Activated CD4-positive, alpha-beta T cell treated with anti-CD3 and anti-CD28 coated beads, Interleukin-2, amount 50 U/mL, for 48 hours (primary cell): ENCODE measurements at regions not wholly inside any gene's neighbourhood (a gene's known extent, or its start where the extent isn't known, plus 50 kb on each side); places are given as distances from the start of the nearest gene placed in this dataset.

Source experiments
- DNase-seq, 2 experiments: peaks; one replicate each; pipeline ENCODE4 v3.0.0-alpha.2; 2020

GRCh38 chr16:35296962-35297653, 1837.7 kb downstream of the TP53TG3F start:
- no peak for DNase-seq

GRCh38 chr16:35298460-35299243, 1839.2 kb downstream of the TP53TG3F start:
- no peak for DNase-seq

GRCh38 chr16:35302859-35303258, 1843.4 kb downstream of the TP53TG3F start:
- no peak for DNase-seq

GRCh38 chr16:35305476-35305875, 1846.1 kb downstream of the TP53TG3F start:
- DNase-seq, result no peak

DNA sequence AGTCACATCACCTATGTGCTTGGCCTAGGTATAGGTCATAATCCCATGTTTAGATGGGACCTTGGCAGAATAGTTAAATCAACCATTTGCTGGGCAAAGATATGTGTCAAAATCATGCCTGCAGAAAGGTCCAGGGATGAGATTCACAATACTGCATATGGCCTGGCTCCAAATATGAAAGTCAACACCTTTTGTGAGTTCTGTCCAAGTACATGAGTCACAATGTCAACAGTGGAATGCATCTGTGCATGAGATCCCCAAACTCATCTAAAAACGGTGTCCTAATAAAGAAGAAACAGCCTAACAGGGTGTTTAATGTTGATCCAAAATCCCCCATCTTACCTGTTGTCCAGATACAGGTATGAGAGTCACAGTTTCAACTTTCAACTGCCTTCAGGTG, 1847.5 kb downstream of the TP53TG3F start:
- no peak for DNase-seq

- DNase-seq, result no peak
These were observed 1849.3 kb downstream of the TP53TG3F start for GRCh38 chr16:35308674-35309073.

DNA sequence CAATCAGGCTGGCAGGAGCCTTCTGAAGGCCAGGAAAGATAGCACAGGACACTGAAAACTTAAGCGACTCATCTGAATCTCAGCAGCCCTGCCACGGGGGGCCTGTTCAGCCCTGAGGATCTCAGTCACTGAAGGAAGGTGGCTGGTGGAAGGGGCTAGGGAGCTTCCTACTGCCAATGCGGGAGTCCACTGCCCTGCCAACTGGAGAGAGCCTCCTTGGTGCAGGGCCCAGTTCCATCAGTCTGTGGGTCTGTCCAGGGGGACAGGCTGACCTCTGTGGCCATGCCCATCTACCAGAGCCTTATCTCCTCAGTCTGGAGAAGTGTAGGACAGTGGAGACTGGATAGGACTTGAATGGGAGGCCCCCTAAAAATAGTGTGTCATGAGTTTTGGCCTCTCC, 1851.6 kb downstream of the TP53TG3F start:
- DNase-seq, result no peak

DNA sequence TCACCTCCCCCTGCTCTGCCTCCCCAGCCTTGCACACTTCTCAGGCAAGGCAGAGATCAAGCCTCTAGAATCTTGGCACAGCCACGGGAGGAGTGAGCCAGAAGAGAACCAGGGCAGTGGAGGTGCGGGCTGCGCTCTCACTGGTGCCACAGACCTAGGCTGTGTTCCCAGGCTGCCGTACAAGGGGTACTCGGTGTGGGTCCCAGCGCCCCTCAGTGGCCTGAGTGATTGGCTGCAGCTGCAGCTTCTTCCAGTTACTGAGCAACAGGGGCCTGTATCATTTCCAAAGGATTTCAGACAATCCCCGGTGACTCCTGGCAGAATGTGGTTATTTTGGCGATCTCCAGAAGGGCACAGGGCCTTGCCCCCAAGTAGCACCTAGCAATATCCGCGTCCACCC, 1852.1 kb downstream of the TP53TG3F start:
- no peak for DNase-seq

DNA sequence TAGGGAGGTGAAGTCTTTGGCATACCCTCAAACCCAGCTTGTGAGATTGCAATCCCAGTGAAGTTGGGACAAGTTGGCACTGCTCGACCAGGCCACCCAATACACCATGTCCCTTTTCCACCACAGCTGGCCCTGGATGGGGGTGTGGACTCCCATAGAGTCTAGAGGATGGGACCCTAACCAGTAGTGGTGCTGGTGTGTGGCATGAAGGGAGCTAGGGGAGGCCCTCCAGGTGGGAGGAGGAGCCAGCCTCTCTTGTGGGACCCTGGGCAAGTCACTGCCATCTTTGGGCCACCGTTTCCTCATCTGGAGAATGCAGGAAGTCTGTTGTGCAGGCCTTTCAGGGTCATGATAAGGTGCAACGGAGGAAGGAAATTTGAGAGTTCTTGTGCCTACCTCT, 1854.9 kb downstream of the TP53TG3F start:
- no peak for DNase-seq

- no peak for DNase-seq
These were observed 1860.3 kb downstream of the TP53TG3F start for GRCh38 chr16:35319536-35320192.

- DNase-seq, result no peak
These were observed 1866.5 kb downstream of the TP53TG3F start for GRCh38 chr16:35325936-35326335.

DNA sequence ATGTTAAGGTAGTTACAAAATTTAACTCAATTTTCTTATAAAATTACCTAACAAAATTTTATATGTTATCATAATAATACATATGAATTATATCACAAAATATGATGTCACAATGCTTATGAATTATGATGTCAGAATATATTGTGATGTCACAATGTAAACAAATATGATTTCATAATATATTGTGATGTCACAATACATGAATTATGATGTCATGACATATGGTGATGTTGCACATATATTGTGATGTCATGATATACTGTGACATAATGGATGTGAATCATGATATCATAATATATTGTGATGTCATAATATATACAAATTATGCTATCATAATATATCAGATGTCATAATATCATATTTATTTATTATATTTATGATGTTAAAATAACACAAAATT, 1879.9 kb downstream of the TP53TG3F start:
- DNase-seq, result no peak

DNA sequence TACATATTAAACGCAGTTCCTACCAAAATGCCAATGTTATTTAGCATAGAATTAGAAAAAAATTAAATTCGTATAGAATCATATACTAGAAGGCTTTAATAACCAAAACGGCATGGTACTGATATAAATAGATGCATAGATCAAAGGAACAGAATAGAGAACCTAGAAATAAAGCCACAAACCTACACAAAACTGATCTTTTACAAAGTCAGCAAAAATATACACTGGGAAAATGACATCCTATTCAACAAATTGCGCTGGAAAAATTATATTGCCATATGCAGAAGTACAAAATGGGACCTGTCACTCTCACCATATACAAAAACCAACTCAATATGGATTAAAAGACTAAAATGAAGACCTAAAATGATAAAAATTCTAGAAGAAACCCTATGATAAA, 1882.6 kb downstream of the TP53TG3F start:
- DNase-seq, result no peak

- DNase-seq, result no peak
These were observed 1884.8 kb downstream of the TP53TG3F start for GRCh38 chr16:35344012-35344762.

DNA sequence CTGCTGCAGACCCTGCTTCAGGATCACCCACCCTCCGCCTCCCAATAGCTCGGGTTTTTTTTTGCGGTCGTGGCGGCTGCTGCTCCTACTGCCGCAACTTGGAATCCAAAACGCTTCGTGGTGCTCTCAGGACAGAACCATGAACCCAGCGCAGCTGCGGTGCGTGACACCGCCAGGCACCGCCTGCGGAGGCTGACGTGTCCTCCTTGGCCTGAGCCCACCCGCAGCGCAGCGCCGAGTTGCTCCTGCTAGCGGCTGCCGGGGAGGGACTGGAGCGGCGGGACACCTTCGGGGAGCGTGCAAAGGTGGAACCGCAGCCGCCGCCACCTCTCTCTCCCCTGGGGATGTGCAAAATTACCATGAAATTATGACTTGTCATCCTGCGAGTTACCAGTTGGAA, 1893.0 kb downstream of the TP53TG3F start:
- DNase-seq, result no peak

GRCh38 chr16:35363510-35363909, 1904.1 kb downstream of the TP53TG3F start:
- DNase-seq, result no peak

GRCh38 chr16:35364263-35364662, 1904.9 kb downstream of the TP53TG3F start:
- no peak for DNase-seq

DNA sequence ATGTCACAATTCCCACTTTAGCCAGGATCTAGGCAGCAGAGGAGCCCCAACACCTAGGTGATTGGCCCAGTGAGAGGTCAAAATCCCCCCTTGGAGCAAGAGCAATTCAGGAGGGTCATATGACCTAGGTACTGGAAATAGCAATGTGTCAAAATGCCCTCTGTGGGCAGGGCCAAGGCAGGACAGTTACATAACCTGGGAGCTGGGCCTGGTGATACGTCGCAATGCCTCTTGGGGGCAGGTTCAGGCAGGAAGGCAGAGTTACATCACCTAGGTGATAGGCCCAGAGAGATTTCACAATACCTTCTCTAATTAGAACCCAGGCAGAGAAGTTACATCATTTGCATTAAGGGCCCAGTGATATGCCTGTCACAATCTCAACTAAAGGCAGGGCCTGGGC, 1906.3 kb downstream of the TP53TG3F start:
- no peak for DNase-seq

GRCh38 chr16:35370617-35371016, 1911.2 kb downstream of the TP53TG3F start:
- no peak for DNase-seq

GRCh38 chr16:35377142-35377541, 1917.7 kb downstream of the TP53TG3F start:
- DNase-seq, result no peak

- DNase-seq, result no peak
These were observed 1927.2 kb downstream of the TP53TG3F start for GRCh38 chr16:35386619-35387018.

- peak; percentile 16 to 39 for DNase-seq
These were observed 1931.9 kb downstream of the TP53TG3F start for GRCh38 chr16:35391328-35391727.

- no peak for DNase-seq
These were observed 1938.8 kb downstream of the TP53TG3F start for GRCh38 chr16:35398180-35398579.
